CD4-positive, alpha-beta memory T cell (primary cell): ENCODE measurements at regions not wholly inside any gene's neighbourhood (a gene's known extent, or its start where the extent isn't known, plus 50 kb on each side); places are given as distances from the start of the nearest gene placed in this dataset.
"Not testable (repeated sequence)": the region's sequence is repeated elsewhere in the genome, so short reads cannot be mapped to it uniquely, and the experiment has no call there.

Source experiments
- CTCF ChIA-PET: fragments of 350-600 bp; sonication (Branson Sonifier 250); formaldehyde crosslinking; loops from one replicate; lab custom pipeline; 2021; ENCODE audit warnings: inconsistent platforms; ENCODE audit not compliant: partially characterized antibody; lab: Charles Lee
- POLR2A ChIA-PET: fragments of 350-600 bp; sonication (Branson Sonifier 250); formaldehyde crosslinking; loops from one replicate; lab custom pipeline; 2021; ENCODE audit not compliant: partially characterized antibody; lab: Charles Lee
- DNase-seq, 5 donors: peaks; one replicate each; pipeline versions ENCODE4 v3.0.0 to v3.0.0-alpha.2; 2020 to 2022; ENCODE audit warnings: mixed read lengths in 1 of 5
- H3K27ac ChIP-seq: one replicate; pipeline ENCODE4 v1.7.0; 2013; ENCODE audit warnings: low read depth, low read length
- H3K27me3 ChIP-seq: 2 replicates; pipeline ENCODE4 v1.7.0; 2013; ENCODE audit warnings: mild to moderate bottlenecking, low read length, moderate library complexity; ENCODE audit not compliant: insufficient read depth
- H3K36me3 ChIP-seq: 2 replicates; pipeline ENCODE4 v1.7.0; 2013; ENCODE audit warnings: mild to moderate bottlenecking, low read length, moderate library complexity; ENCODE audit not compliant: insufficient read depth
- H3K4me1 ChIP-seq: 2 replicates; pipeline ENCODE4 v1.7.0; 2013; ENCODE audit warnings: mild to moderate bottlenecking, low read length, moderate library complexity; ENCODE audit not compliant: insufficient read depth
- H3K4me3 ChIP-seq, 2 donors: one replicate each; pipeline ENCODE4 v1.7.0; 2013; ENCODE audit warnings: low read length in 2 of 2, mild to moderate bottlenecking in 1 of 2
- H3K9me3 ChIP-seq, 2 donors: one replicate each; pipeline ENCODE4 v1.7.0; 2013; ENCODE audit warnings: low read length in 2 of 2, control low read depth in 1 of 2; ENCODE audit not compliant: control insufficient read depth in 1 of 2
- H3K27ac Mint-ChIP-seq, 7 donors: one replicate each; pipeline ENCODE4 v1.8.0; 2020 to 2021; ENCODE audit warnings: mixed read lengths in 7 of 7, mild to moderate bottlenecking in 6 of 7, inconsistent platforms in 3 of 7, moderate library complexity in 3 of 7
- H3K27me3 Mint-ChIP-seq, 2 donors: one replicate each; pipeline ENCODE4 v1.8.0; 2020 to 2021; ENCODE audit warnings: mixed read lengths in 2 of 2
- H3K36me3 Mint-ChIP-seq, 2 donors: one replicate each; pipeline ENCODE4 v1.8.0; 2020 to 2021; ENCODE audit warnings: mixed read lengths in 2 of 2, inconsistent platforms in 1 of 2, mild to moderate bottlenecking in 1 of 2
- H3K4me1 Mint-ChIP-seq, 4 donors: one replicate each; pipeline ENCODE4 v1.8.0; 2020 to 2021; ENCODE audit warnings: mixed read lengths in 4 of 4, mild to moderate bottlenecking in 1 of 4
- H3K4me3 Mint-ChIP-seq, 8 donors: one replicate each; pipeline ENCODE4 v1.8.0; 2020 to 2021; ENCODE audit warnings: mixed read lengths in 8 of 8, mild to moderate bottlenecking in 7 of 8, moderate library complexity in 6 of 8, inconsistent platforms in 3 of 8
- H3K9me3 Mint-ChIP-seq, 8 donors: one replicate each; pipeline ENCODE4 v1.8.0; 2020 to 2021; ENCODE audit warnings: mixed read lengths in 8 of 8, mild to moderate bottlenecking in 5 of 8, inconsistent platforms in 3 of 8, moderate library complexity in 1 of 8
- intact Hi-C: fragments of 100-400 bp; cut with micrococcal nuclease; formaldehyde crosslinking; loops from one replicate; pipeline ENCODE4 v1.15.1; 2023

DNA sequence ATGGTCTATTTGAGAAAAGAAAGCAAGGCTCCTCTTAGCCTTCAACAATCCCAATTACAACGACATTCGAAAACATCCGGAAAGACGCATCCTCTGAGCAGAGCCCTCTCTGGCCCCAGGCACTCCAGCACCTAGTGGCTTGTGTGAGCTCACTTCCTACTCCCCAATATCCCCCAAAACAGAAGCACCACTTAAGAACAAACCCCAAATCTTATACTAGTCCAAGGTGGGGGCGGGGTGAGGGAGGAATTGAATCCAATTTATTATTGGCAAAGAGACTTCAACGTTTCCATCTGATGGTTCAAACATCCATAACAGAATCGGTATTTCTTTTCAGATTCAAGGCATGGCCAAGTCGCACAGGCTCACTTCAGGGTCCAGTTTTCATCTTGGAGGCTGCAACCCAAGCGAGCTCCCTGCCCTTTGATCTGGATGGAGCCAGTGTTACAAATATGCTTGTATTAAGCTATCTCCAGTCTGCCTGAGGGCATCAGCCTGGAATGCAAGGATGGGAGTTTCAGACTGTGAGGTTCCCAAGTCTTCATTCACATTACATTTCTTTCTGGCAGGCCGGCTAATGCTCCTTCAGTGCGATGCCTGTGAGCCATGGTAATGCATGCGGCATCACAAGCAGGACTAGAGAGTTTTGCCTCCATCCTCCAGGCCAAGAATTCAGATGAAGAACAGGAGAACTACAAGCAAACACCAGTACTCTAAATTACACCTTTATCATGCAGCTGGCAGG lies 132.5 kb upstream of the FOXN3 start:
- H3K36me3 Mint-ChIP-seq = peaks cover 7 to 24% of the 10 kb centered on the region in 2 donors
- intact Hi-C loops = no loop called here
- no peak overlapping the region for H3K4me3 Mint-ChIP-seq

DNA sequence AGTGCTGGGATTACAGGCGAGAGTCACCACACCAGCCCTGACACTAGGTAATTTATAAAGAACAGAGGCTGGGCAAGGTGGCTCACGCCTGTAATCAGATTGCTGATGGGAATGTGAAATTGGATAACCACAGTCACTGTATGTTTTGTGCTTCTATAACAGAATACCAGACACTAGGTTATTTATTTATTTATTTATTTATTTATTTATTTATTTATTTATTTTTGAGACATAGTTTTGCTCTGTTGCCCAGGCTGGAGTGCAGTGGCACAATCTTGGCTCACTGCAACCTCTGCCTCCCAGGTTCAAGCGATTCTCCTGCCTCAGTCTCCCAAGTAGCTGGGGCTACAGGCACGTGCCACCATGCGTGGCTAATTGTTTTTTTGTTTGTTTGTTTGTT lies 130.0 kb upstream of the FOXN3 start:
- H3K36me3 ChIP-seq, intact Hi-C loops, DNase-seq, H3K27ac ChIP-seq, H3K9me3 ChIP-seq, H3K4me3 Mint-ChIP-seq, H3K9me3 Mint-ChIP-seq, CTCF ChIA-PET, H3K27ac Mint-ChIP-seq, H3K27me3 Mint-ChIP-seq, H3K27me3 ChIP-seq, POLR2A ChIA-PET, H3K4me3 ChIP-seq: not testable (repeated sequence)
- H3K4me1 ChIP-seq = peaks cover 17% of the 10 kb centered on the region
- Mint-ChIP-seq H3K36me3 (peaks cover 7 to 24% of the 10 kb centered on the region in 2 donors), H3K4me1 (peaks cover 27 to 70% (median 51%) of the 10 kb centered on the region in 4 donors)

More for the DNA sequence above, 132.5 kb upstream of the FOXN3 start:
- Mint-ChIP-seq H3K4me1 (peaks cover 23 to 59% (median 41%) of the 10 kb centered on the region in 4 donors), H3K27me3 (no peaks in the 10 kb centered on the region), H3K27ac (peak overlapping the region in 3 of 7 donors; percentile 3 to 73 (median 55)), H3K9me3 (no peaks in the 10 kb centered on the region)
- no peak for DNase-seq
- H3K27ac ChIP-seq = no peak overlapping the region
- no peak overlapping the region for H3K4me3 ChIP-seq
- H3K9me3 ChIP-seq = no peaks in the 10 kb centered on the region
- peaks cover 11% of the 10 kb centered on the region for H3K4me1 ChIP-seq
- POLR2A ChIA-PET = no interaction called here
- CTCF ChIA-PET = interaction anchor here (0.8 kb wide), 1 partner anchor 37 kb away, joined by 3 read pairs; no protein-coding TSS in a partner anchor
- no peaks in the 10 kb centered on the region for H3K27me3 ChIP-seq
- H3K36me3 ChIP-seq = no peaks in the 10 kb centered on the region

DNA sequence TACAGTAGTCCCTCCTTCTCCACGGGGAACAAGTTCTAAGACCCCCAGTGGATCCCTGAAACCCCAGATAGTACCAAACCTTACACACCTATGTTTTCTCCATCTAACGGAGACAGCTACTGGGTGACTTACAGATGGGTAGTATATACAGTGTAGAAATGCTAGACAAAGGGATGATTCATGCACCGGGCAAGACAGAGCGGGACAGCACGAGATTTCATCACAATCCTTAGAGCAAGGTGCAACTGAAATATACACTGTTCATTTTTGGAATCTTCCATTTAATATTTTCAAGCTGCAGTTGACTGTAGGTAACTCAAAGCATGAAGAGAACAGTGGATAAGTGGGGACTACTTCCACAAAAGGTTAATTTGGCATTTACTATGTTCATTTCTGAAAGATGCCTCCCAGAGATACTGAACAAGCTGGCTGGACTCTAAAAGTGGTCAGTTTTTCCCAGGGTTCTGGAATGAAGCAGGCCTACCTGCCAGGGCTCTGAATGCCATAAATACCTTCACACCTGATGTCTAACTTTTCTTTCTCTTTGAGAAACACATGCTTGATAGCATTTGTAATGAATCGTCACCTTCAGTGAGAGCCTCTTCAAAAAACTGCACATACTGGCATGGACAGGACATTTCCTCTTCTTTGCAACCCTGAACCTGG lies 127.7 kb upstream of the FOXN3 start:
- no peaks in the 10 kb centered on the region for H3K9me3 Mint-ChIP-seq
- H3K4me3 Mint-ChIP-seq = no peak overlapping the region
- peaks cover 28 to 60% (median 45%) of the 10 kb centered on the region in 4 donors for H3K4me1 Mint-ChIP-seq

DNA sequence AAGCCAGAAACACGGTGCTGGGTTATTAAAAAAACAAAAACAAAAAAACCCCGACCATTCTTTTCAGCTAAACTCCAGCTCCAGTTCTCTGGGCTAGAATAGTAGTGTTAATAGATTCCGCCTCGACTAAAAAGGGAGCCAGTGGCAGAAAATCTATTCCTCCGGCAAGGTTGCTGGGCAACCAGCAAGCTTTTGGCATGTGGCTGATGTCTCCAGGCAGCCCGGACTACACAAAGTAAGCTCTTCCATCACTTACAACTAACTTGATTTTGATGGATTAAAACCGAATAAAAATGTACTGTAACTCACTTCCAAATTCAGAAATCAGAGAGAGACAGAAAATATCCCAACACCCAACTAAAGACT lies 126.4 kb upstream of the FOXN3 start:
- H3K4me3 Mint-ChIP-seq = no peak overlapping the region
- H3K27me3 Mint-ChIP-seq = no peaks in the 10 kb centered on the region
- Histone ChIP-seq H3K27me3 (no peaks in the 10 kb centered on the region), H3K4me1 (peaks cover 16% of the 10 kb centered on the region), H3K9me3 (no peaks in the 10 kb centered on the region), H3K4me3 (no peak overlapping the region), H3K27ac (no peak overlapping the region), H3K36me3 (no peaks in the 10 kb centered on the region)
- DNase-seq = no peak
- peak overlapping the region in 3 of 7 donors; percentile 3 to 42 (median 7) for H3K27ac Mint-ChIP-seq
- no peaks in the 10 kb centered on the region for H3K9me3 Mint-ChIP-seq
- intact Hi-C loops = no loop called here
- ChIA-PET CTCF (interaction anchor here (0.9 to 1.8 kb wide), 4 partner anchors 10 to 230 kb away, joined by 3 to 4 read pairs (median 4); no protein-coding TSS in a partner anchor), POLR2A (interaction anchor here (0.7 kb wide), 1 partner anchor 207 kb away, joined by 3 read pairs; no protein-coding TSS in a partner anchor)
- H3K4me1 Mint-ChIP-seq = peaks cover 31 to 61% (median 49%) of the 10 kb centered on the region in 4 donors
- H3K36me3 Mint-ChIP-seq = peaks cover 11 to 12% of the 10 kb centered on the region in 2 donors

More for the DNA sequence above, 127.7 kb upstream of the FOXN3 start:
- intact Hi-C loops = no loop called here
- peaks cover 6 to 11% of the 10 kb centered on the region in 2 donors for H3K36me3 Mint-ChIP-seq
- ChIA-PET POLR2A (no interaction called here), CTCF (interaction anchor here (0.8 to 2.0 kb wide), 2 partner anchors 10 to 223 kb away, joined by 3 to 6 read pairs; no protein-coding TSS in a partner anchor)
- Histone ChIP-seq H3K4me1 (peaks cover 16% of the 10 kb centered on the region), H3K36me3 (no peaks in the 10 kb centered on the region), H3K27me3 (no peaks in the 10 kb centered on the region), H3K9me3 (no peaks in the 10 kb centered on the region), H3K4me3 (no peak overlapping the region), H3K27ac (no peak overlapping the region)
- H3K27ac Mint-ChIP-seq = peak overlapping the region in 2 of 7 donors; percentile 11 to 40
- no peaks in the 10 kb centered on the region for H3K27me3 Mint-ChIP-seq
- DNase-seq = no peak

DNA sequence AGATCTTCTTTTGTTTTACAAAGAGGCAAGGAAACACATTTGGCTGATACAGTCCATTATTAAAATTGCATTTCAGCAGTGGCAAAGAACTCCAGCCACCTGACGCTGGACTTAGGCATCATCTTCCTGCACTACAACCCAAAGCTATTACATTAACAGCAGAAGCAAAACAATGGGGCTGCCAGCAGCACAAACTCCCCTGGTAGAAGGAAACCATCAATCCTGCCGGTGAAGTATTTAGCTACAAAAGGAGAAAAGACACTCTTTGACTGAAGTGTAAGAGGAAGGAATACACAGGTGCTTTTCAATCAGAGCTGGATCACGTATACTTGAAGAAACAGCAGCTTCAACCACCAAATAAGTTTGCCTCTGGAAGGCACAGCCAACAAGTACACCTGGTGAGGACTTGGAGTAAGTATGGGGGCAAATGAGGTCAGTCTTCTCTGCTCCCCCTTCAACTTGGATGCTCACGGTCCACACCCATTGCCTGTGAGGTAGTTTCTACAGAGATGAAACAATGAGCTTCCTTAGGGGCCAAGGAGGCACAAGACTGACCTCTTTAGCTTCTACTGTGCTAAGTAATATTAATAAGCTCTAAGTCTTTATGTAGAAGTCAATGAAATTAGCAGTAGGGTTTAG lies 125.9 kb upstream of the FOXN3 start:
- intact Hi-C loops = no loop called here
- Mint-ChIP-seq H3K4me1 (peaks cover 33 to 61% (median 50%) of the 10 kb centered on the region in 4 donors), H3K36me3 (peaks cover 8 to 11% of the 10 kb centered on the region in 2 donors), H3K27ac (peak overlapping the region in 3 of 7 donors; percentile 3 to 78 (median 29)), H3K27me3 (no peaks in the 10 kb centered on the region), H3K9me3 (no peaks in the 10 kb centered on the region), H3K4me3 (peak overlapping the region in 1 of 8 donors; percentile 16)
- CTCF ChIA-PET = interaction anchor here (0.9 to 1.8 kb wide), 4 partner anchors 10 to 231 kb away, joined by 3 to 4 read pairs (median 4); no protein-coding TSS in a partner anchor
- POLR2A ChIA-PET = no interaction called here
- Histone ChIP-seq H3K9me3 (no peaks in the 10 kb centered on the region), H3K27me3 (no peaks in the 10 kb centered on the region), H3K36me3 (no peaks in the 10 kb centered on the region), H3K27ac (no peak overlapping the region), H3K4me3 (no peak overlapping the region), H3K4me1 (peaks cover 16% of the 10 kb centered on the region)
- no peak for DNase-seq

DNA sequence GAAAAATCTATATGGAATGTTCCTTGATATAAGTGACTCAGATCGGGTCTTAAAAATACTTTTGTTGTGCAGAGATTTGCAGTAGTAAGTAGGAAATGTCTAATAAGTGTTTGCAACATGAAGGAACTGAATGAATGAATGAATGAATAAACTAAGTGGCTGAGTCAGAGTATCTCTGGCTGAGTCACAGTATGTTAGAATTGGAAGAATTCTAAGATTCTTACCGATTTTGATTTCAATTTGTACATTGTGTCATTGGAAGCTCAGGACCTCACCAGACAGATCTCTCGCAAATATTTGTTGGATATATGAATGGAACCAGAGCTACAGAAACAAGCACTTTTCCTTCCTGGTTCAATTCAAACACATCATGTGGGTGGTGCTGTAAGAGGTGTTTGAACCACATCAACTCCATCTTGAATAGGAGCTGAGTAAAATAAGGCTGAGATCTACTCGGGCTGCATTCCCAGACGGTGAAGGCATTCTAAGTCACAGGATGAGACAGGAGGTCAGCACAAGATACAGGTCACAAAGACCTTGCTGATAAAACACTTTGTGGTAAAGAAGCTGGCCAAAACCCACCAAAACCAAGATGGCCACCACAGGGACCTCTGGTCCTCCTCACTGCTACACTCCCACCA lies 123.9 kb upstream of the FOXN3 start:
- Mint-ChIP-seq H3K4me3 (peak overlapping the region in 1 of 8 donors; percentile 32), H3K27me3 (no peaks in the 10 kb centered on the region), H3K36me3 (peaks cover 9 to 17% of the 10 kb centered on the region in 2 donors), H3K27ac (no peak overlapping the region), H3K9me3 (peaks cover 0 to 2% (median 0%) of the 10 kb centered on the region in 8 donors), H3K4me1 (peaks cover 39 to 70% (median 58%) of the 10 kb centered on the region in 4 donors)
- Histone ChIP-seq H3K27ac (no peak overlapping the region), H3K9me3 (no peaks in the 10 kb centered on the region), H3K4me1 (peaks cover 16% of the 10 kb centered on the region), H3K36me3 (no peaks in the 10 kb centered on the region), H3K27me3 (no peaks in the 10 kb centered on the region), H3K4me3 (no peak overlapping the region)
- intact Hi-C loops = no loop called here
- DNase-seq = no peak
- CTCF ChIA-PET = interaction anchor here (0.6 kb wide), 1 partner anchor 11 kb away, joined by 5 read pairs; no protein-coding TSS in a partner anchor
- POLR2A ChIA-PET = no interaction called here
